H1 (cell line): ENCODE measurements at regions not wholly inside any gene's neighbourhood (a gene's known extent, or its start where the extent isn't known, plus 50 kb on each side); places are given as distances from the start of the nearest gene placed in this dataset.

Source experiments
- CTCF ChIA-PET: fragments of 300-600 bp; sonication (Branson Sonifier 250); formaldehyde crosslinking; loops from one replicate; lab custom pipeline; 2021; ENCODE audit not compliant: partially characterized antibody; lab: Charles Lee
- POLR2A ChIA-PET: fragments of 300-600 bp; sonication (Branson Sonifier 250); formaldehyde crosslinking; loops from one replicate; lab custom pipeline; 2021; ENCODE audit warnings: inconsistent platforms; ENCODE audit not compliant: partially characterized antibody; lab: Charles Lee
- DNase-seq, 2 experiments: peaks; one replicate each; pipeline versions ENCODE4 v3.0.0 to v3.0.0-alpha.2; 2010 to 2022; ENCODE audit warnings: low spot score in 2 of 2, low read depth in 1 of 2, mixed read lengths in 1 of 2
- FAIRE-seq: peaks from 2 replicates; lab custom pipeline; 2011; peaks lifted over from hg19 to GRCh38; lab: Jason Lieb, UNC
- H2AFZ ChIP-seq: 2 replicates; pipeline ENCODE4 v1.8.1; 2012; ENCODE audit warnings: low read length, inconsistent platforms
- H2AK5ac ChIP-seq: 2 replicates; pipeline ENCODE4 v1.6.1; 2013; ENCODE audit warnings: low read depth, low read length
- H2BK120ac ChIP-seq: replicated peaks from 2 replicates; pipeline ENCODE3; 2013; ENCODE audit warnings: low read depth, low read length, inconsistent platforms
- H2BK12ac ChIP-seq: 2 replicates; pipeline ENCODE4 v1.6.1; 2013; ENCODE audit warnings: low read depth, low read length
- H2BK15ac ChIP-seq: 2 replicates; pipeline ENCODE4 v1.6.1; 2013; ENCODE audit warnings: low read length
- H2BK20ac ChIP-seq: 2 replicates; pipeline ENCODE4 v1.6.1; 2013; ENCODE audit warnings: low read length
- H2BK5ac ChIP-seq: 2 replicates; pipeline ENCODE4 v1.6.1; 2013; ENCODE audit warnings: low read depth, low read length
- H3K14ac ChIP-seq: 2 replicates; pipeline ENCODE4 v1.6.1; 2013; ENCODE audit warnings: inconsistent platforms; ENCODE audit not compliant: insufficient read length
- H3K18ac ChIP-seq: 2 replicates; pipeline ENCODE4 v1.6.1; 2013; ENCODE audit warnings: low read length; ENCODE audit errors: extremely low read depth
- H3K23ac ChIP-seq: 2 replicates; pipeline ENCODE4 v1.6.1; 2013; ENCODE audit warnings: inconsistent platforms; ENCODE audit not compliant: insufficient read length
- H3K23me2 ChIP-seq: 2 replicates; pipeline ENCODE4 v1.6.1; 2013; ENCODE audit warnings: low read depth, low read length
- H3K27ac ChIP-seq: 2 replicates; pipeline ENCODE4 v1.6.1; 2011; ENCODE audit warnings: low read depth, low read length, inconsistent platforms
- H3K27me3 ChIP-seq, 4 experiments: replicated peaks in 1 of 4; 1 replicate in 1 of 4; 2 replicates in 3 of 4; pipeline versions ENCODE4 v1.6.1 to v1.8.1; 2011 to 2013; ENCODE audit warnings: low read length in 3 of 4, mild to moderate bottlenecking in 3 of 4, inconsistent platforms in 2 of 4, mixed read lengths in 2 of 4, moderate library complexity in 1 of 4; ENCODE audit not compliant: control insufficient read depth in 3 of 4, insufficient read depth in 3 of 4; ENCODE audit errors: extremely low read depth in 1 of 4
- H3K36me3 ChIP-seq, 4 experiments: 2 replicates each; pipeline versions ENCODE4 v1.6.1 to v1.8.1; 2011 to 2013; ENCODE audit warnings: mild to moderate bottlenecking in 4 of 4, low read length in 3 of 4, moderate library complexity in 2 of 4, control low read depth in 1 of 4, inconsistent platforms in 1 of 4; ENCODE audit not compliant: insufficient read depth in 4 of 4, control insufficient read depth in 2 of 4
- H3K4ac ChIP-seq: replicated peaks from 2 replicates; pipeline ENCODE3; 2013; ENCODE audit warnings: low read length, low read depth, mixed read lengths, inconsistent platforms; ENCODE audit not compliant: insufficient read length
- H3K4me1 ChIP-seq, 4 experiments: replicated peaks in 1 of 4; 1 replicate in 1 of 4; 2 replicates in 3 of 4; pipeline versions ENCODE4 v1.6.1 to v1.8.1; 2011 to 2013; ENCODE audit warnings: low read length in 3 of 4, inconsistent platforms in 2 of 4, mixed read lengths in 1 of 4; ENCODE audit not compliant: insufficient read depth in 4 of 4, control insufficient read depth in 3 of 4
- H3K4me2 ChIP-seq, 2 experiments: 2 replicates each; pipeline versions ENCODE4 v1.6.1 to v1.8.1; 2011 to 2013; ENCODE audit warnings: low read depth in 2 of 2, low read length in 2 of 2, control low read depth in 1 of 2, inconsistent platforms in 1 of 2, mild to moderate bottlenecking in 1 of 2; ENCODE audit not compliant: insufficient read depth in 1 of 2
- H3K4me3 ChIP-seq, 4 experiments: fragments of 200-600, 300-600 bp in 1 of 4; sonication (generic), shearing (Covaris generic), sonication (Bioruptor Twin) in 1 of 4; 2 replicates each; pipeline versions ENCODE4 v1.5.1 to v1.8.1; 2011 to 2016; ENCODE audit warnings: low read length in 4 of 4, low read depth in 3 of 4, control low read depth in 2 of 4, inconsistent platforms in 2 of 4, mild to moderate bottlenecking in 2 of 4, mixed read lengths in 1 of 4, moderate library complexity in 1 of 4; ENCODE audit not compliant: insufficient read depth in 2 of 4; ENCODE audit errors: extremely low read depth in 1 of 4
- H3K56ac ChIP-seq: replicated peaks from 2 replicates; pipeline ENCODE3; 2013; ENCODE audit warnings: low read depth, mild to moderate bottlenecking, mixed read lengths, low read length, inconsistent platforms; ENCODE audit not compliant: insufficient read length
- H3K79me1 ChIP-seq: 2 replicates; pipeline ENCODE4 v1.6.1; 2013; ENCODE audit warnings: low read depth, low read length, control low read depth
- H3K79me2 ChIP-seq, 2 experiments: 2 replicates each; pipeline versions ENCODE4 v1.6.1 to v1.8.1; 2012 to 2013; ENCODE audit warnings: low read length in 2 of 2, mild to moderate bottlenecking in 2 of 2, inconsistent platforms in 1 of 2; ENCODE audit not compliant: insufficient read depth in 2 of 2, control insufficient read depth in 1 of 2
- H3K9ac ChIP-seq, 4 experiments: replicated peaks in 1 of 4; 1 replicate in 1 of 4; 2 replicates in 3 of 4; pipeline versions ENCODE4 v1.6.1 to v1.8.1; 2011 to 2013; ENCODE audit warnings: low read depth in 3 of 4, low read length in 3 of 4, control low read depth in 2 of 4, mild to moderate bottlenecking in 2 of 4, moderate library complexity in 2 of 4, inconsistent platforms in 1 of 4; ENCODE audit errors: extremely low read depth in 1 of 4
- H3K9me3 ChIP-seq, 2 experiments: 2 replicates each; pipeline versions ENCODE4 v1.6.1 to v1.8.1; 2012 to 2013; ENCODE audit warnings: mild to moderate bottlenecking in 2 of 2, moderate library complexity in 2 of 2, control low read depth in 1 of 2, inconsistent platforms in 1 of 2, low read depth in 1 of 2, low read length in 1 of 2, mixed read lengths in 1 of 2; ENCODE audit not compliant: insufficient read depth in 2 of 2
- H4K20me1 ChIP-seq, 2 experiments: replicated peaks in 1 of 2; 2 replicates each; pipeline versions ENCODE3 to v1.8.1; 2011 to 2013; ENCODE audit warnings: inconsistent platforms in 2 of 2, low read length in 2 of 2, mild to moderate bottlenecking in 1 of 2; ENCODE audit not compliant: insufficient read depth in 2 of 2, control insufficient read depth in 1 of 2
- H4K5ac ChIP-seq: 2 replicates; pipeline ENCODE4 v1.6.1; 2013; ENCODE audit warnings: low read length, low read depth, mixed read lengths, inconsistent platforms; ENCODE audit not compliant: insufficient read length
- H4K8ac ChIP-seq: 2 replicates; pipeline ENCODE4 v1.8.0; 2013; ENCODE audit warnings: mild to moderate bottlenecking, moderate library complexity, low read length, inconsistent platforms; ENCODE audit not compliant: insufficient read depth; ENCODE audit errors: extremely low read depth
- H4K91ac ChIP-seq: replicated peaks from 2 replicates; pipeline ENCODE3; 2013; ENCODE audit warnings: low read length, mixed read lengths, inconsistent platforms; ENCODE audit not compliant: insufficient read length
- CTCF ChIP-seq, 3 experiments: IDR thresholded peaks; 1 replicate in 2 of 3; 2 replicates in 1 of 3; pipeline versions ENCODE4 v1.5.1 to v1.6.1; 2011; ENCODE audit warnings: low read length in 3 of 3, mild to moderate bottlenecking in 3 of 3, inconsistent platforms in 2 of 3, low read depth in 1 of 3, moderate library complexity in 1 of 3; ENCODE audit not compliant: insufficient read depth in 1 of 3; ENCODE audit errors: control extremely low read depth in 1 of 3
- JUN ChIP-seq: IDR thresholded peaks from 2 replicates; pipeline ENCODE4 v1.6.1; 2011; ENCODE audit warnings: low read depth, mild to moderate bottlenecking, improper control_type of control experiment, low read length
- NRF1 ChIP-seq: IDR thresholded peaks from 2 replicates; pipeline ENCODE4 v1.6.1; 2011; ENCODE audit warnings: mild to moderate bottlenecking, low read depth, low read length, improper control_type of control experiment
- POLR2A ChIP-seq, 2 experiments: IDR thresholded peaks; 1 replicate in 1 of 2; 2 replicates in 1 of 2; pipeline ENCODE4 v1.6.1; 2011; ENCODE audit warnings: low read depth in 2 of 2, low read length in 2 of 2, mild to moderate bottlenecking in 2 of 2; ENCODE audit errors: control extremely low read depth in 1 of 2
- SIN3A ChIP-seq, 2 experiments: IDR thresholded peaks in 1 of 2; conservative IDR thresholded peaks in 1 of 2; 2 replicates each; pipeline ENCODE4 v1.6.1; 2011 to 2012; ENCODE audit warnings: low read length in 2 of 2, improper control_type of control experiment in 1 of 2, low read depth in 1 of 2, mild to moderate bottlenecking in 1 of 2
- SIRT6 ChIP-seq: IDR thresholded peaks from one replicate; pipeline ENCODE4 v1.7.1; 2012; ENCODE audit warnings: low read length, inconsistent platforms
- SP1 ChIP-seq: IDR thresholded peaks from 2 replicates; pipeline ENCODE4 v1.6.1; 2011; ENCODE audit warnings: low read depth, low read length
- SP2 ChIP-seq: IDR thresholded peaks from 2 replicates; pipeline ENCODE4 v1.6.1; 2012; ENCODE audit warnings: mild to moderate bottlenecking, low read length, inconsistent platforms
- SRF ChIP-seq: IDR thresholded peaks from 2 replicates; pipeline ENCODE4 v1.6.1; 2011; ENCODE audit warnings: mild to moderate bottlenecking, low read depth, low read length, moderate library complexity
- TAF7 ChIP-seq: optimal IDR thresholded peaks from 2 replicates; pipeline ENCODE3; 2011; ENCODE audit warnings: low read depth, mild to moderate bottlenecking, inconsistent platforms, low read length, moderate library complexity, borderline replicate concordance
- ZNF274 ChIP-seq: IDR thresholded peaks from 2 replicates; pipeline ENCODE4 v1.7.0; 2012; ENCODE audit warnings: low read length, borderline replicate concordance; ENCODE audit errors: extremely low read depth
- WGBS, 2 experiments: shearing (Covaris generic) in 1 of 2; methylation state at CpG; one replicate each; pipeline versions ENCODE4 v1.1.6 to v1.1.7; 2013 to 2015; ENCODE audit warnings: low lambda C conversion rate in 2 of 2, mixed read lengths in 2 of 2, inconsistent platforms in 1 of 2, low coverage in 1 of 2, missing lambda C conversion rate in 1 of 2; ENCODE audit not compliant: insufficient replicate concordance in 2 of 2, insufficient coverage in 1 of 2, insufficient read length in 1 of 2; ENCODE audit errors: extremely low coverage in 1 of 2, missing lambda C conversion rate in 1 of 2; 5-methylcytosine and 5-hydroxymethylcytosine counted together

DNA sequence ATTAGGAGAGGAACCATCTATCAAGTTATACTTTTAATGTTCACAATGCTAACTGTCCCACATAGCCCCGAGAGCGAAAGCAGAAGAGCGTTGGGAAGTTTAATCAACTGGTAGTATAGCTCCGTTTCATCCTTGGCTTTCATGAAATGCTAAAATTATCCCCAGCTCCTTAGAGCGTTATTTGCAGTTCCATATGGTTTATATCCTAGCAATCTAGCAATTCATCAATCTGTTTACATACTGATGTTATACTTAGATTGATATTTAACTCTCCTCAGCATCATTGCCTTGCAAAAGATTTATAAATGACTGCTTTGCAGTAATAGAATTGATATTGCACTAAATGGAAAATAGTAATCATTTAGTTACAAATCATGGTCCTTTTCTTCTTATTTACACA, 419.8 kb downstream of the COG6 start:
- Histone ChIP-seq H4K8ac (no peak overlapping the region), H3K4me3 (no peak overlapping the region), H2BK20ac (no peak overlapping the region), H3K18ac (no peak overlapping the region), H3K9ac (no peak overlapping the region), H4K5ac (no peak overlapping the region), H2BK120ac (no peak overlapping the region), H2AK5ac (no peak overlapping the region), H3K27ac (no peak overlapping the region), H3K23me2 (no peaks in the 10 kb centered on the region), H2BK12ac (no peak overlapping the region), H2AFZ (no peak overlapping the region), H3K4ac (no peak overlapping the region), H3K23ac (no peak overlapping the region), H3K27me3 (no peaks in the 10 kb centered on the region), H3K56ac (no peak overlapping the region), H4K91ac (no peak overlapping the region), H4K20me1 (no peaks in the 10 kb centered on the region), H3K9me3 (no peaks in the 10 kb centered on the region), H3K79me1 (no peaks in the 10 kb centered on the region), H3K4me1 (peaks cover 0 to 5% (median 2%) of the 10 kb centered on the region in 4 experiments; a peak in 4 of 7 replicates), H2BK5ac (no peak overlapping the region), H2BK15ac (no peak overlapping the region), H3K36me3 (no peaks in the 10 kb centered on the region), H3K79me2 (no peaks in the 10 kb centered on the region), H3K14ac (no peak overlapping the region), H3K4me2 (no peak overlapping the region)
- DNase-seq (no peak), FAIRE-seq (no peak)
- WGBS, 2 experiments, result 93% methylated on average over 5 of the region's 5 CpGs; no CpG with 5 or more reads in 1 of the 2 experiments
- ChIA-PET POLR2A (no interaction called here), CTCF (interaction anchor here (1.2 kb wide), 1 partner anchor 9 kb away, joined by 3 read pairs; no protein-coding TSS in a partner anchor)
- TF ChIP-seq SIN3A (conservative IDR thresholded peaks at IDR 0.05 in 1 of 2, IDR thresholded peaks at IDR 0.05 in 1 of 2; ENCODE audit: low read depth in 1 of 2, low read length in 2 of 2), result no peak
- TF ChIP-seq CTCF (IDR thresholded peaks at IDR 0.05; ENCODE audit: control extremely low read depth in 1 of 3, insufficient read depth in 1 of 3, low read depth in 1 of 3, low read length in 3 of 3), result no peak
- TF ChIP-seq NRF1, result no peak
- TF ChIP-seq POLR2A (IDR thresholded peaks at IDR 0.05; ENCODE audit: control extremely low read depth in 1 of 2, low read depth in 2 of 2, low read length in 2 of 2), result no peak
- TF ChIP-seq SRF, result no peak
- TF ChIP-seq SP2, result no peak
- TF ChIP-seq ZNF274, result no peak
- TF ChIP-seq SP1, result no peak
- TF ChIP-seq SIRT6, result no peak
- TF ChIP-seq TAF7, result no peak
- TF ChIP-seq JUN, result no peak
